ENCODE measurements at regions not wholly inside any gene's neighbourhood (a gene's known extent, or its start where the extent isn't known, plus 50 kb on each side); places are given as distances from the start of the nearest gene placed in this dataset.

DNA sequence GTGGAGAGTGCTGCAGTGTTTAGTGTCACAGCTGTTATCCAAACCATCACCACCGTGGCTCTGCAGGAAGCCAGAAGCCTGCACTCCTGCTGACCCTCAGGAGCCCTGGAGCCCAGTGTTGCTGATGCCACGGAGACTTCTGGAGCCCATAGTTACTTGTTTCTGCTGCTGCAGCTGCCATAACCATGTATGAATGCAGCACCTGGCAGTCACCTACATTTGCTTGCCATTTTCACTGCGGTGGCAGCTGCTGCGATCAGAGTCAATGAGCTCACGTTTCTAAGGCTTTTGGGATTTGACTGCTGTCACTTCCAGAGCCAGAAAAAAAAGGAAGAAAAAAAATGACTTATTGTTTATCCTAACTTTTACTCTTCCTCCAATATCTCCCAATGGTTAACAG, 299.2 kb upstream of the THRB start:
- Mint-ChIP-seq H3K4me1 (ENCODE audit: low read depth, unreplicated experiment) (no peaks in the 10 kb centered on the region), H3K36me3 (ENCODE audit: insufficient read depth, unreplicated experiment) (no peaks in the 10 kb centered on the region), H3K9me3 (ENCODE audit: low read depth, unreplicated experiment) (no peaks in the 10 kb centered on the region), H3K4me3 (ENCODE audit: low read depth, unreplicated experiment) (no peak overlapping the region), H3K27me3 (ENCODE audit: unreplicated experiment) (no peaks in the 10 kb centered on the region), H3K27ac (ENCODE audit: unreplicated experiment) (no peak overlapping the region)
- CTCF ChIA-PET, result no interaction called here
- DNase-seq, result no peak
- TF ChIP-seq CTCF (IDR thresholded peaks at IDR 0.05; ENCODE audit: unreplicated experiment), result no peak
- BruUV-seq (replicated peaks), result no TSS peak
- intact Hi-C loops (cut with micrococcal nuclease; ENCODE audit: unreplicated experiment), result no loop called here

GRCh38 chr3:24802614-24803013, 308.0 kb upstream of the THRB start:
- H3K36me3 Mint-ChIP-seq (ENCODE audit: insufficient read depth, unreplicated experiment), result no peaks in the 10 kb centered on the region
- no peaks in the 10 kb centered on the region for H3K4me1 Mint-ChIP-seq (ENCODE audit: low read depth, unreplicated experiment)
- no TSS peak for BruUV-seq (replicated peaks)
- no peaks in the 10 kb centered on the region for H3K27me3 Mint-ChIP-seq (ENCODE audit: unreplicated experiment)
- DNase-seq, result no peak
- no peak overlapping the region for H3K4me3 Mint-ChIP-seq (ENCODE audit: low read depth, unreplicated experiment)
- no peak overlapping the region for H3K27ac Mint-ChIP-seq (ENCODE audit: unreplicated experiment)
- no peaks in the 10 kb centered on the region for H3K9me3 Mint-ChIP-seq (ENCODE audit: low read depth, unreplicated experiment)
- TF ChIP-seq CTCF (IDR thresholded peaks at IDR 0.05; ENCODE audit: unreplicated experiment), result no peak
- CTCF ChIA-PET, result no interaction called here
- intact Hi-C loops (cut with micrococcal nuclease; ENCODE audit: unreplicated experiment), result no loop called here

DNA sequence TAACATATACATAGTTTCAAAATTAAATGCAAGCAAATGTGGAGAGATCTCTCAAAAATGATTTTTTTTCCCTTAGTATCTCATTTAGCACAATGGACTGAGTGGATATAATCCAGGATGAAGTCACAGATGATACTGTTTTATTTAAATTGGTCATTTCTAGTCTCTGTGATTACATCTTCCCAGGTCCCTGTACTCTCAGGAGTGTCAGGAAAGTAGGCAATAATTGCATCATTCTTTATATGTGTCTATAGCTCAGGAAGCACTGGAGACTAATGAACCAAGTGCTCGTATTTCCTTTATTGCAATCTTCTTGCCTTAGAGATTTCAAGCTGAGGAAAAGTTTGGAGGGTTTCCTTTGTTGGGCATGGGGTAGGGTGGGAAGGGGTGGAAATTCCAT, 309.4 kb upstream of the THRB start:
- H3K27ac Mint-ChIP-seq (ENCODE audit: unreplicated experiment), result no peak overlapping the region

DNA sequence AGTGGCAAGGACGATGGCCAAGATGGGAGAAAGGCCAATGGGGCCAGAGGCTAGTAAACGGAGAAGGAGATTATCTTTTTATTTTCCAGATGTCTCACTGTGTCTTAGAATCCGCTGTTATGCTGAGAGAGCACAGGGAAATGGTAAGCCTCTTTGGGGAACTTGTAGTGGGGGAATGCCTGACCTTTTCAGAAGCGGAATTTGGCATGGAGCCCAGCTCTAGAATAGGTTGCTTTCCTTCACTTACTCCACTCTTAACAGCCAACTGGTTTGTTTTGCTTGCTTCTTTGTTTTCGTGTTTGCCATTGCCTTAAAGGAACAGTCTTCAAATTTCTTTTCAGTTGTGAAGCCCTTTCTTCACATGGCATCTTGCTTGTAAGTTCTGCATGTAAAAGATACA, 316.2 kb upstream of the THRB start:
- Mint-ChIP-seq H3K4me1 (ENCODE audit: low read depth, unreplicated experiment) (peaks cover 35% of the 10 kb centered on the region), H3K4me3 (ENCODE audit: low read depth, unreplicated experiment) (peak overlapping the region; percentile 73), H3K36me3 (ENCODE audit: insufficient read depth, unreplicated experiment) (no peaks in the 10 kb centered on the region), H3K27me3 (ENCODE audit: unreplicated experiment) (no peaks in the 10 kb centered on the region), H3K27ac (ENCODE audit: unreplicated experiment) (peak overlapping the region; percentile 91), H3K9me3 (ENCODE audit: low read depth, unreplicated experiment) (peaks cover 4% of the 10 kb centered on the region)
- CTCF ChIA-PET, result interaction anchor here (0.7 to 1.2 kb wide), 3 partner anchors 37 to 774 kb away, joined by 3 to 4 read pairs (median 3); no protein-coding TSS in a partner anchor
- intact Hi-C loops (cut with micrococcal nuclease; ENCODE audit: unreplicated experiment), result no loop called here
- no peak for TF ChIP-seq CTCF (IDR thresholded peaks at IDR 0.05; ENCODE audit: unreplicated experiment)
- DNase-seq, result peak; percentile 66
- TSS peak; percentile 64 for BruUV-seq (replicated peaks)

More for the DNA sequence above, 309.4 kb upstream of the THRB start:
- intact Hi-C loops (cut with micrococcal nuclease; ENCODE audit: unreplicated experiment), result no loop called here
- H3K4me1 Mint-ChIP-seq (ENCODE audit: low read depth, unreplicated experiment), result no peaks in the 10 kb centered on the region
- TF ChIP-seq CTCF (IDR thresholded peaks at IDR 0.05; ENCODE audit: unreplicated experiment), result no peak
- H3K4me3 Mint-ChIP-seq (ENCODE audit: low read depth, unreplicated experiment), result no peak overlapping the region
- H3K9me3 Mint-ChIP-seq (ENCODE audit: low read depth, unreplicated experiment), result no peaks in the 10 kb centered on the region
- H3K27me3 Mint-ChIP-seq (ENCODE audit: unreplicated experiment), result no peaks in the 10 kb centered on the region
- DNase-seq, result no peak
- no TSS peak for BruUV-seq (replicated peaks)
- CTCF ChIA-PET, result no interaction called here
- H3K36me3 Mint-ChIP-seq (ENCODE audit: insufficient read depth, unreplicated experiment), result no peaks in the 10 kb centered on the region

Measured in Calu3 (cell line).